ENCODE measurements at regions not wholly inside any gene's neighbourhood (a gene's known extent, or its start where the extent isn't known, plus 50 kb on each side); places are given as distances from the start of the nearest gene placed in this dataset.

GRCh38 chr4:44914748-44915147 is 188.4 kb upstream of the GNPDA2 start:
- DNase-seq: no peak

- DNase-seq: no peak
These were observed 187.9 kb upstream of the GNPDA2 start for GRCh38 chr4:44914223-44914622.

- DNase-seq: no peak
These were observed 186.6 kb upstream of the GNPDA2 start for GRCh38 chr4:44912980-44913379.

- DNase-seq: no peak
These were observed 182.2 kb upstream of the GNPDA2 start for GRCh38 chr4:44908565-44908964.

- DNase-seq: no peak
These were observed 145.9 kb upstream of the GNPDA2 start for GRCh38 chr4:44872246-44872645.

- no peak for DNase-seq
These were observed 144.8 kb upstream of the GNPDA2 start for GRCh38 chr4:44871133-44871532.

- DNase-seq: no peak
These were observed 143.6 kb upstream of the GNPDA2 start for GRCh38 chr4:44869985-44870384.

- DNase-seq: peak; percentile 5
These were observed 143.0 kb upstream of the GNPDA2 start for GRCh38 chr4:44869222-44869882.

- no peak for DNase-seq
These were observed 135.4 kb upstream of the GNPDA2 start for GRCh38 chr4:44861756-44862155.

GRCh38 chr4:44859477-44859876 is 133.1 kb upstream of the GNPDA2 start:
- DNase-seq: no peak

GRCh38 chr4:44848466-44848865 is 122.1 kb upstream of the GNPDA2 start:
- no peak for DNase-seq

GRCh38 chr4:44845993-44846392 is 119.6 kb upstream of the GNPDA2 start:
- no peak for DNase-seq

- no peak for DNase-seq
These were observed 119.0 kb upstream of the GNPDA2 start for GRCh38 chr4:44845309-44845708.

- DNase-seq: no peak
These were observed 116.2 kb upstream of the GNPDA2 start for GRCh38 chr4:44842531-44842930.

GRCh38 chr4:44817930-44818329 is 91.6 kb upstream of the GNPDA2 start:
- DNase-seq: no peak

GRCh38 chr4:44806071-44806470 is 79.7 kb upstream of the GNPDA2 start:
- DNase-seq: no peak

GRCh38 chr4:44804301-44804700 is 77.9 kb upstream of the GNPDA2 start:
- no peak for DNase-seq

- DNase-seq: no peak
These were observed 75.0 kb upstream of the GNPDA2 start for GRCh38 chr4:44801384-44801783.

- DNase-seq: no peak
These were observed 65.5 kb upstream of the GNPDA2 start for GRCh38 chr4:44791831-44792230.

GRCh38 chr4:44777115-44777514 is 50.8 kb upstream of the GNPDA2 start:
- no peak for DNase-seq
